ENCODE measurements at regions not wholly inside any gene's neighbourhood (a gene's known extent, or its start where the extent isn't known, plus 50 kb on each side); places are given as distances from the start of the nearest gene placed in this dataset.
A peak's percentile ranks its signal among the peaks of the same experiment; 100 is the strongest.

GRCh38 chr2:123913143-123913735, 111.8 kb upstream of the CNTNAP5 start:
- no peaks in the 10 kb centered on the region for H3K36me3 ChIP-seq (ENCODE audit: control insufficient read depth in 2 of 2, insufficient read depth in 2 of 2, low read length in 1 of 2)
- H3K4me3 ChIP-seq: no peak overlapping the region
- H3K9me3 ChIP-seq (replicated peaks; ENCODE audit: control insufficient read depth, insufficient read depth, low read length): no peaks in the 10 kb centered on the region
- H3K4me2 ChIP-seq (ENCODE audit: control insufficient read depth, insufficient read depth): no peak overlapping the region
- DNase-seq (ENCODE audit: low read depth, low spot score) (no peak), FAIRE-seq (no peak), ATAC-seq (peak; percentile 21; the same call in 1 of the 3 replicates)
- RAD21 ChIA-PET (ENCODE audit: unreplicated experiment): no interaction called here
- no TSS peak for BruUV-seq (replicated peaks)
- SMC1A ChIA-PET (ENCODE audit: uncharacterized antibody, unreplicated experiment): no interaction called here
- H4K20me1 ChIP-seq (ENCODE audit: control insufficient read depth, insufficient read depth): no peaks in the 10 kb centered on the region
- intact Hi-C loops (cut with micrococcal nuclease; ENCODE audit: unreplicated experiment) (no loop called here), in situ Hi-C loops (cut with MboI) (no loop called here)
- TF ChIP-seq POLR2A (IDR thresholded peaks at IDR 0.05; ENCODE audit: low read depth, low read length) (no peak), IRF5 (IDR thresholded peaks at IDR 0.05; ENCODE audit: borderline replicate concordance) (no peak), NR2C2 (IDR thresholded peaks at IDR 0.05; ENCODE audit: borderline replicate concordance, control insufficient read depth, insufficient read length, low read depth) (no peak), NFYB (IDR thresholded peaks at IDR 0.05; ENCODE audit: insufficient read depth, low read depth, low read length) (no peak), RCOR1 (conservative IDR thresholded peaks at IDR 0.05; ENCODE audit: low read depth, low read length) (no peak), TCF7 (IDR thresholded peaks at IDR 0.05; ENCODE audit: borderline replicate concordance) (no peak), CEBPB (IDR thresholded peaks at IDR 0.05; ENCODE audit: borderline replicate concordance in 1 of 2, low read depth in 2 of 2, low read length in 2 of 2) (no peak), NBN (IDR thresholded peaks at IDR 0.05) (no peak), CTCF (IDR thresholded peaks at IDR 0.05 in 2 of 3, conservative IDR thresholded peaks at IDR 0.05 in 1 of 3; ENCODE audit: control insufficient read depth in 2 of 3, extremely low read depth in 1 of 3, insufficient read depth in 1 of 3, low read depth in 3 of 3, low read length in 3 of 3) (no peak), HSF1 (IDR thresholded peaks at IDR 0.05; ENCODE audit: low read depth, low read length) (no peak), ZNF592 (IDR thresholded peaks at IDR 0.05) (no peak)
- no peak overlapping the region for H3K9ac ChIP-seq (ENCODE audit: control insufficient read depth, insufficient read depth, low read length)
- no peak overlapping the region for H3K27ac ChIP-seq (ENCODE audit: control insufficient read depth, insufficient read depth)
- no peaks in the 10 kb centered on the region for H3K27me3 ChIP-seq (replicated peaks in 1 of 2; ENCODE audit: control insufficient read depth in 2 of 2, insufficient read depth in 2 of 2, low read length in 1 of 2)
- H2AFZ ChIP-seq (ENCODE audit: control insufficient read depth, low read depth, low read length): no peak overlapping the region
- 14% methylated on average over 8 of the region's 8 CpGs for WGBS (ENCODE audit: insufficient coverage, insufficient replicate concordance, low lambda C conversion rate, missing lambda C conversion rate)
- no peaks in the 10 kb centered on the region for H3K4me1 ChIP-seq (ENCODE audit: control insufficient read depth, insufficient read depth, low read length)
- CTCF ChIA-PET: no interaction called here
- no peaks in the 10 kb centered on the region for H3K79me2 ChIP-seq (ENCODE audit: control insufficient read depth, insufficient read depth, low read length)
- POLR2A ChIA-PET: no interaction called here
